ENCODE measurements at regions not wholly inside any gene's neighbourhood (a gene's known extent, or its start where the extent isn't known, plus 50 kb on each side); places are given as distances from the start of the nearest gene placed in this dataset.

DNA sequence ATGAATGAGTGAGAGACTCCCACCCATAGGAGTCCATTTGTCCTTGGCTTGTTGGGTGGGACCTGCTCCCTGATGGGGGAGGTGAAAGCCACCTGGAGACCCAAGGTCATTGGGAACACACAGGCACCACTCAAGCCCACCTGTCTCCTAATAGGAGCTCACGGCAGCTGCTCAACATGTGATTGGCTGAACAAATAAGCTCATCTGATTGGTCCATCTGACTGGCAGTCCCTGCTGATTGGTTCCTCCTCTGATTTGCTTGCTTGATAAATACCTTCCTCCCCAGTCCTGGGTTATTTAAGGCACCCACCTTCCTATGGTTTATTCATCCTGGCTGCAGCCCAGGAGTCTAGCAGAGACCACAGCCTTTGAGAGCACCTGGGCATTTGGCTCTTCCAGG lies 502.9 kb downstream of the PTPRU start:
- TF ChIP-seq POLR2AphosphoS5 (IDR thresholded peaks at IDR 0.05), result no peak
- TF ChIP-seq, protein P1, sequence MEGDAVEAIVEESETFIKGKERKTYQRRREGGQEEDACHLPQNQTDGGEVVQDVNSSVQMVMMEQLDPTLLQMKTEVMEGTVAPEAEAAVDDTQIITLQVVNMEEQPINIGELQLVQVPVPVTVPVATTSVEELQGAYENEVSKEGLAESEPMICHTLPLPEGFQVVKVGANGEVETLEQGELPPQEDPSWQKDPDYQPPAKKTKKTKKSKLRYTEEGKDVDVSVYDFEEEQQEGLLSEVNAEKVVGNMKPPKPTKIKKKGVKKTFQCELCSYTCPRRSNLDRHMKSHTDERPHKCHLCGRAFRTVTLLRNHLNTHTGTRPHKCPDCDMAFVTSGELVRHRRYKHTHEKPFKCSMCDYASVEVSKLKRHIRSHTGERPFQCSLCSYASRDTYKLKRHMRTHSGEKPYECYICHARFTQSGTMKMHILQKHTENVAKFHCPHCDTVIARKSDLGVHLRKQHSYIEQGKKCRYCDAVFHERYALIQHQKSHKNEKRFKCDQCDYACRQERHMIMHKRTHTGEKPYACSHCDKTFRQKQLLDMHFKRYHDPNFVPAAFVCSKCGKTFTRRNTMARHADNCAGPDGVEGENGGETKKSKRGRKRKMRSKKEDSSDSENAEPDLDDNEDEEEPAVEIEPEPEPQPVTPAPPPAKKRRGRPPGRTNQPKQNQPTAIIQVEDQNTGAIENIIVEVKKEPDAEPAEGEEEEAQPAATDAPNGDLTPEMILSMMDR (IDR thresholded peaks at IDR 0.05), result no peak
- no peak for TF ChIP-seq EP300 (IDR thresholded peaks at IDR 0.05)

Data from upper lobe of left lung (tissue), 4 donors.